ENCODE measurements at regions not wholly inside any gene's neighbourhood (a gene's known extent, or its start where the extent isn't known, plus 50 kb on each side); places are given as distances from the start of the nearest gene placed in this dataset.

DNA sequence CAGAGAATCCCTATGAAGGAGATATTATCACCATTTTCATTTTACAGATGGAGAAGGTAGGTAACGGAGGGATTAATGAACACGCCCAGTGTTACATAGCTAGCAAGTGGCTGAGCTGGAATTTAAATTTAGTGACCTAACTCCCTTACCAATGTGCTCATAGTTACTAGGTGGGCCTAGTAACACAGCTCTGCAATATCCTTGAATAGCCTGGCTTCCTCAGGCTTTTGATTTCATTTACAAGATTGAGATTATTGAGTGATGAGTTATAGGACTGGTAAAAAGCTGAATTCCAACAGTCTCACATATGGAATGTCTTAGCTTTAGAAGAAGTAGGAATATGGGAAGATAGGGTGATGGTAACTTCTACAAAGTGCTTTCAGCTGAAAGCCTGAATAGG is 336.3 kb upstream of the KIF2A start:
- Histone ChIP-seq H3K36me3 (no peaks in the 10 kb centered on the region), H3K4me3 (no peak overlapping the region), H3K27ac (no peak overlapping the region), H3K9me3 (replicated peaks) (no peaks in the 10 kb centered on the region), H3K27me3 (peaks cover 4% of the 10 kb centered on the region; the same call in 1 of the 2 replicates), H3K4me1 (no peaks in the 10 kb centered on the region)
- DNase-seq: no peak

DNA sequence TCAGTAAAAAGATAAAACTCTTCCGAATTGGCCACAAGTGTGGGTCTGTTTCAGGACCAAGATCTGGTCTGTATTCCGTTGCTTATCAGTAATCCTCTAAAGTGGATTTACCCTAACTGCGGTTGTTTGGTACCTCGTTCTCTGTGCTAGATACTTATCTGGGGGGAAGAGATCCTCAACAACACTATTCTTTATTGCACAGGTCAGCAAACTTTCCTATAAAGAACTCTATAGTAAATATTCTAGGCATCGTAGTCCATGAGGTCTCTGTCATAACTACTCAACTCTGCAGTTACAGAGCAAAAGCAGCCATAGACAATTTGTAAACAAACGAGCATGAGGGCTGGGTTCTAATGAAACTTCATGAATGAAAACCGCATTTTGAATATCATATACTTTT is 335.8 kb upstream of the KIF2A start:
- Histone ChIP-seq H3K27ac (no peak overlapping the region), H3K36me3 (no peaks in the 10 kb centered on the region), H3K9me3 (replicated peaks) (no peaks in the 10 kb centered on the region), H3K4me1 (no peaks in the 10 kb centered on the region), H3K27me3 (peaks cover 4% of the 10 kb centered on the region; the same call in 1 of the 2 replicates), H3K4me3 (no peak overlapping the region)
- DNase-seq: no peak

DNA sequence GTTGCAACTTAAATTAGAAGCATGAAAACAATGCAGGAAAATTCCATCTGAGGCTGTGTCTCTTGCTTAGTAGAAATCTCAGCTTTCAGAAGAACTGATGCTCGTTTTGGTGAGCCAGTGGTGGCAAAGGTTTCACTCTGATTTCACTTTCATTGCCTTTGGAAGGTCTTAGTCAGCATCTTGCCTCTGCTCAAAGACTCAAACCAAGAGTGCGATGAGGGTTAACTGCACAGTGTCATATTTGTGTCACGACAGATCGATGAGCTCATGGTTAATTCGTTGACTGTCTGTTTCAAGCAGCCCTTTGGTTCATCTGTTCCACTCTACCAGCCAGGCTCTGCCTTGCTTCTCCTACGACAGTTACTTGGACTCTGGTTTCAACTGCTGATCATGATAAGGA is 331.3 kb upstream of the KIF2A start:
- Histone ChIP-seq H3K27me3 (no peaks in the 10 kb centered on the region), H3K4me1 (no peaks in the 10 kb centered on the region), H3K36me3 (no peaks in the 10 kb centered on the region), H3K4me3 (no peak overlapping the region), H3K9me3 (replicated peaks) (no peaks in the 10 kb centered on the region), H3K27ac (no peak overlapping the region)
- DNase-seq: no peak

DNA sequence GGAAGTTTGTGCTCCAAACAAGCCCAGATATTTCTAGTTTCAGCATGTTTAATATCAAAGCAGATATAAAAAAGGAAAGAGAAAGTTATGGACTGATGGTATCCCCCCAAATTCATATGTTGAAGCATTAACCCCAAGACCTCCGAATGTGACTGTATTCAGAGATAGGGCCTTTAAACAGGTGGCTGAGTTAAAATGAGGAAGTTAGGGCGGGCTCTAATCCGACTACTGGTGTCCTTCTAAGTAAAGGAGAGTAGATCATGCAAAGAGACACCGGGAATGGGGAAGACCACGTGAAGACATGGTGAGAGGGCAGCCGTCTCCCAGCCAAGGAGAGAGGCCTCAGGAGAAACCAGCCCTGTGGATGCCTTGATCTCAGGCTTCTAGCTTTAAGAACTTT is 324.1 kb upstream of the KIF2A start:
- DNase-seq: no peak
- Histone ChIP-seq H3K36me3 (no peaks in the 10 kb centered on the region), H3K27ac (no peak overlapping the region), H3K4me1 (no peaks in the 10 kb centered on the region), H3K4me3 (no peak overlapping the region), H3K9me3 (replicated peaks) (no peaks in the 10 kb centered on the region), H3K27me3 (no peaks in the 10 kb centered on the region)

DNA sequence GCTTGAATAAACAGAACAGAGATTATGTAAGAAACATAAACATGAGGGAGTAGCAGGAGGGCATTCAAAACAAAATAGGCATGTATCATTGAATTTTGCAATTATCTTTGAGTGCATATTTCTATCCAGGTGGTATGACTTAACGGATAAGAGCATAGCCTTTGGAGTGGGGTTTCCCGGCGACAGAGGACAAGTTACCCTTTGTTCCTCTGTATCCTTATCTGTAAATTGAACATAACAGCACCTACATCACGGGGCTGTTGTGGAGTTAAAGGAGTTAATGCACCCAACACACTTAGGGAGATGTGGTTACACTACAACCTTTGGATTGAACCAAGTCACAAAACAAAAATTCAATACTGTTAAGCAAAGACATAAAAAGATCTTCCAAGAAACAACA is 314.6 kb upstream of the KIF2A start:
- Histone ChIP-seq H3K36me3 (no peaks in the 10 kb centered on the region), H3K27ac (no peak overlapping the region), H3K4me1 (no peaks in the 10 kb centered on the region), H3K27me3 (0 out of 2 replicates have a peak, but pooled peaks cover 2% of the 10 kb centered on the region), H3K4me3 (no peak overlapping the region), H3K9me3 (replicated peaks) (no peaks in the 10 kb centered on the region)
- no peak for DNase-seq

DNA sequence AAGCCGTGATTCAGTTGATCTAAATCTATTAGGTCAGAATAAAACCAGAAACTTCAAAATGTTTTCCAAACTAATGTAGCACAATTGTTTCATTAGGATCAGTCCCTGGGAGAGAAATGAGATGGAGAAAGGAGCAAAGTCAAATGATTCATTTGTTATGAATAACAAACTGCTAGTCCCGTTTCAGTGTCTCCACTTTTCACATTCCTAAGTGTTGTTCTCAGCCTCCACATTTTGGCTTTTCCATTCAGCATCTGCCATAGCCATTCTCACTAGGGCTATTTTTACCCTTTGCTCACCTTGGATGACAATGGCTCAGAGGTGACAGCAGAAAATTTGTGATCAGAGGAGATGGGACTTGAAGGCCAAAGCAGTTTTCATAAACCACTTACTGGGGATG is 314.1 kb upstream of the KIF2A start:
- no peak overlapping the region for H3K4me3 ChIP-seq
- no peak overlapping the region for H3K27ac ChIP-seq
- no peaks in the 10 kb centered on the region for H3K4me1 ChIP-seq
- 0 out of 2 replicates have a peak, but pooled peaks cover 2% of the 10 kb centered on the region for H3K27me3 ChIP-seq
- DNase-seq: no peak
- H3K9me3 ChIP-seq (replicated peaks): no peaks in the 10 kb centered on the region
- H3K36me3 ChIP-seq: no peaks in the 10 kb centered on the region

DNA sequence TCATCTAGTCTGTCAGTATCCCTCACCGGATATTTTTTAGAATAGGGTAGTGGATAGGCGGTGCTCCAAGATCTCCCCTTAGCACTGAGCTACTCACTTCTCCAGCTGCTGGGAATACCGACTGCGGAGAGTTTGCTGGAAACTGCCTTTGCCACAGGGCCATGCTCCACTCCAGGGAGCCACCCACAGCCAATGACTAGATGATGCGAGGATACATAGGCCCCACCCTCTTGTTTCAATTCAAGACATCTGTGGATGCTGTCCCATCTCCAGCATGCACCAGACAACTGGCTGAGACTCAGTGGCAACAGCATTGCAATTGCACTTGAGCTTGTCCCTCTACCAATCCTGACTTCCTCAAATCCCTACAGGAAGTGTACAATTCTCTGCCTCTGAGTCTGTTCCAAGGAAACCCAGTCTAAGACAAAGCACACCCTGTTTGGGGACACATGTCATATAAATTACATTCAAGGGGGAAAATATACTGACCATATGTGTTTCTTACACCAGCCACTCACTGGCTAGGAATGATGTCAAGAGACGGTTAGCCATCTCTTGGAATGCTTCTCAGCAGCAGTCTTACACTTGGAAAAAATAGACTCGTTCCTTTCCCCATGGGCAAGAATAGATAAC is 312.6 kb upstream of the KIF2A start:
- Histone ChIP-seq H3K27me3 (peaks cover 2% of the 10 kb centered on the region; the same call in 1 of the 2 replicates), H3K36me3 (no peaks in the 10 kb centered on the region), H3K9me3 (replicated peaks) (no peaks in the 10 kb centered on the region), H3K4me1 (no peaks in the 10 kb centered on the region), H3K4me3 (no peak overlapping the region), H3K27ac (no peak overlapping the region)
- no peak for DNase-seq

DNA sequence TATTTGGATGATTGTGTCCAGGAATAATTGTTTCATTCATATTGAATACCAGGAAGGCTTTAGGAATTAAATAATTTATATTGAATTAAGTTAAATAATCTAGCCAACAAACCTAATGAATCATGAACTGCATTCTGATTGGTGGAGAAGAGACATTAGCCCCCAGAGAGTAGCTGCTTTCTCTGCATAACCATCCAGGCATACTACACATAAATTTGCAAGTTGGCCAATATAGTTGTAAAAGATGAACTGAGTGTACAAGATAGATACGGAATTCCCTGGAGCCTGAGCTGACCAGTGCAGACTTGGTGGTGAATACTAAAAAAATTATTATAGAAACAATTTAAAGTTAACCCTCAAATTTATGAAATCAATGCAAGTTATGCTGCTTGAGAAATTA is 311.8 kb upstream of the KIF2A start:
- H3K4me3 ChIP-seq: no peak overlapping the region
- DNase-seq: no peak
- H3K9me3 ChIP-seq (replicated peaks): no peaks in the 10 kb centered on the region
- peaks cover 2% of the 10 kb centered on the region; the same call in 1 of the 2 replicates for H3K27me3 ChIP-seq
- H3K4me1 ChIP-seq: no peaks in the 10 kb centered on the region
- H3K36me3 ChIP-seq: no peaks in the 10 kb centered on the region
- no peak overlapping the region for H3K27ac ChIP-seq

DNA sequence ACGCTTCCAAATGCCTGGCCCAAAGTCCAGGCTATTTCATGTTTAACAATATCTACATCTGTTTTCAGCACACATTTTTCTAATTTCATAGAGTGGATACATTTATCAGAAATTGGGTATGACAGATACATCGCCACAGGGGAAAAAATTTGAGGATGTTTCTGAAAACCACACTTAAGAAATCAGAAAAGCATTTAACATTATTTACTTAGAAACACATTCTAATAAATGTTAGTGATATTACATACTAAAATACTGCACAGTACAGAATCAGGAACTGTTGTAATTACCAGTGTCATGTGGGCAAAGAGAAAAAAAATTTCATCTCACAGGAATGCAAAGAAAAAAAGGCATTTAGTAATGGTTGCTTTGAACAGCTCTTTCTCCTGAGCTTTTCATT is 310.5 kb upstream of the KIF2A start:
- no peak overlapping the region for H3K27ac ChIP-seq
- DNase-seq: no peak
- no peak overlapping the region for H3K4me3 ChIP-seq
- no peaks in the 10 kb centered on the region for H3K4me1 ChIP-seq
- no peaks in the 10 kb centered on the region for H3K9me3 ChIP-seq (replicated peaks)
- H3K36me3 ChIP-seq: no peaks in the 10 kb centered on the region
- peaks cover 2% of the 10 kb centered on the region; the same call in 1 of the 2 replicates for H3K27me3 ChIP-seq

DNA sequence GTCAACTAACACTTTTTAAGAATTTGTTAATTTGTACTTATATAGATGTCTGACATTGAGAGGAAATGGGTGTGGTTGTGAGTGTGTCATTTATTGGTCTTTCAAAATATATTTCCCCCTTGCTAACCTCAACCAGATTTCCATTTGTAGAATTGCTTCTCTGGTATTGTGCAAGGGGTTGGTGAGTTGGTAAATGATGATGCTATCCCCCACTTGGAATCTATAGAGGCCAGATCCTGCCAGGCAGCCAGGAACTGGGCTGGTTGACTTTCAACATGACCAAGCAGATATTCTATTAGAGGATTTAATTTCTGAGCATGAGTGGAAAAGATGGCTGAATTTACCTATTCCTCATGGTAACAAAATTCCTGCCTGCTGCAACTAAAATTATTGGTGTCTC is 306.6 kb upstream of the KIF2A start:
- H3K27ac ChIP-seq: no peak overlapping the region
- no peak overlapping the region for H3K4me3 ChIP-seq
- H3K4me1 ChIP-seq: no peaks in the 10 kb centered on the region
- DNase-seq: no peak
- no peaks in the 10 kb centered on the region for H3K9me3 ChIP-seq (replicated peaks)
- no peaks in the 10 kb centered on the region for H3K36me3 ChIP-seq
- no peaks in the 10 kb centered on the region; the same call in 1 of the 2 replicates for H3K27me3 ChIP-seq

DNA sequence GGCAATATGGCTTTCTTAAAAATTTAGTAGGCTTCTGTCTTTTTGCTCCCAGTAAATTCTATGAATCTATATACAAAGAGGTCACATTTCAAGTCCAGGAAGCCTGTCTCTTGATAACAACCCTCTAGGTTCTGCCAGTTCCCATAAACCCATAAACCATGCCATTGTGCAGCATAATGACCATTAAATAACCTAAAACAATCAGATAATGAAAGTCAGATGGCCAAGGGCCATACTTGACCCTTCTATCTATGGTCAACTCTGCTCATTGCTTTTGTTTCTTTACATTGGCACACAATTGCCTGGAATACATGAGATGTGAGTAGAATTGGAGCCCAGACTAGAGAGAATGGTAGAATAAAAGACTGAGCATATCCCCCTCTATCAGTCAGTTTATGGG is 305.4 kb upstream of the KIF2A start:
- Histone ChIP-seq H3K36me3 (no peaks in the 10 kb centered on the region), H3K4me3 (no peak overlapping the region), H3K27me3 (no peaks in the 10 kb centered on the region; the same call in 1 of the 2 replicates), H3K4me1 (no peaks in the 10 kb centered on the region), H3K27ac (no peak overlapping the region), H3K9me3 (replicated peaks) (no peaks in the 10 kb centered on the region)
- DNase-seq: no peak

DNA sequence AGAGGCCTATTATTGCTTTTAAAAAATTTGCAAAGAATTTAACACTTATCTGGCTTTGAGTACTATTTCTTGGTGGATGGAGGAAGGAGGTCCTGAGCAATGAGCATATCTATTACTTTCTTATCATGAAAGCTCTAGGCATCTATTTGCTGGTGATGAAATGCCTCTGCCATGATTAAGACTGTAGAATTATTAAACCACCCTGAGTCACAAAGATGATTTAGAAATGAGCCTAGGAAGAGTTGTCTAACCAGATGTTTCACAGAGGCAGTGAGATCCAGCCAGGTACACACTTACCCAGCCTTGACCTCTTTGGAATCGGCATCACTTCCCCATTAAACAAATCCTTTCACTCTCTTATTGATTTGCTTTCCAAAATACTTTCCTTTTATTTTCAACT is 304.4 kb upstream of the KIF2A start:
- no peak overlapping the region for H3K27ac ChIP-seq
- no peaks in the 10 kb centered on the region; the same call in 1 of the 2 replicates for H3K27me3 ChIP-seq
- no peaks in the 10 kb centered on the region for H3K36me3 ChIP-seq
- H3K9me3 ChIP-seq (replicated peaks): no peaks in the 10 kb centered on the region
- no peak overlapping the region for H3K4me3 ChIP-seq
- no peak for DNase-seq
- H3K4me1 ChIP-seq: no peaks in the 10 kb centered on the region

DNA sequence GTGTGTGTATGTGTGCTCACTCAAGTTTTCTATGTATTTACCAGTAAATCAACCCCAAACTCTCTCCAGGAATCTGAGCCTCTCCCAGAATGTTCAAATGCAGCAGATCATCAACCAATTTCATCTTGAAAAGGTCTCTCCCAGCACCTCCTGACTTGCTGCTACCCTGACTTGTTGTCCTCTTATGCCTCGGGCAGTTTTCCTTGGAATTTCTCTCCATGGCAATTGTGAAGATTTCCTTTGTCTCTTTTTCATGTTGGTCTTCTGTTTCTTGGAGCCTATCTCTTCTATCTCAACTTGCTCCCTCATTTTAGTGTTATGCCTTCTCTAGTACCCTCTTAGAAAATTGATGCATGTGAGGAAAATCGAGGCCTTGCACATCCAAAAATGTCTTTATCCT is 303.6 kb upstream of the KIF2A start:
- Histone ChIP-seq H3K27ac (no peak overlapping the region), H3K9me3 (replicated peaks) (no peaks in the 10 kb centered on the region), H3K36me3 (no peaks in the 10 kb centered on the region), H3K27me3 (no peaks in the 10 kb centered on the region), H3K4me3 (no peak overlapping the region), H3K4me1 (no peaks in the 10 kb centered on the region)
- no peak for DNase-seq

DNA sequence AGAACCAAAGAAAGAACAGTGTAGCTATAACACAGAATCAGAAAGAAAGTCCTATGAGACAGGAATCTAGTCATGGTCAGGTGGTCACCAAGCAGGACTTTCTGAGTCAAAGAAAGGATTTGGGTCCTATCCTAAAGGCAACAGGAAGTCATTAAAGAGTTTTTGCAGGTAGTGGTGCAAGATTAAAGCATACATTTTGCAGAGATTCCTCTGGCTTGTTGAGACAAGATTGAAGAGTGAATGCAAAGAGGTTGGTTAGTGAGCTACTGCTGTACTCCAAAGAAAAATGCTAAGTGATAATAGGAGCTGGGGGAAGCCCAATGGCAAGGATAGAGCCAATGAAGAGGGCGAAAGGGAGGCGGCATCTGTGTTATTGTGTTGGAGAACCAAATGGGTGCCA is 300.5 kb upstream of the KIF2A start:
- H3K4me3 ChIP-seq: no peak overlapping the region
- H3K27ac ChIP-seq: no peak overlapping the region
- no peaks in the 10 kb centered on the region for H3K9me3 ChIP-seq (replicated peaks)
- no peak for DNase-seq
- no peaks in the 10 kb centered on the region for H3K4me1 ChIP-seq
- 0 out of 2 replicates have a peak, but pooled peaks cover 3% of the 10 kb centered on the region for H3K27me3 ChIP-seq
- no peaks in the 10 kb centered on the region for H3K36me3 ChIP-seq

DNA sequence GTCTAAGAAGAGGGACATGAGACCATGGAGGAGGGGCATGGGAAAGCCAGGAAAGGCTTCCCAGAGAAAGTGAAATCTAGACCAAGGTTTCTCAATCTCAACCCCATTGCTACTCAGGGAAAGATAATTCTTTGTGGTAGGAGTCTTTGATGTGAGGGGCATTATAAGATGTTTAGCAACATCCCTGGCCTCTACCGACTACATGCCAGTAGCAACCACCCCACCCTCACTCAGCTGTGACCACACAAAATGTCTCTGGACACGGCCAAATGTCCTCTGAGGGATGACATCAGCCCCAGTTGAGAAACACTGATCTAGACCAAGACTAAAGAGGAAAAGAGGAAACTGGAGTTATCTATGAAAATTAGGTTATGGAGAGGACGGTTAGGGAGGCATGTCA is 298.5 kb upstream of the KIF2A start:
- no peaks in the 10 kb centered on the region for H3K9me3 ChIP-seq (replicated peaks)
- H3K4me1 ChIP-seq: no peaks in the 10 kb centered on the region
- DNase-seq: no peak
- H3K27me3 ChIP-seq: 0 out of 2 replicates have a peak, but pooled peaks cover 3% of the 10 kb centered on the region
- H3K4me3 ChIP-seq: no peak overlapping the region
- H3K36me3 ChIP-seq: no peaks in the 10 kb centered on the region
- no peak overlapping the region for H3K27ac ChIP-seq

DNA sequence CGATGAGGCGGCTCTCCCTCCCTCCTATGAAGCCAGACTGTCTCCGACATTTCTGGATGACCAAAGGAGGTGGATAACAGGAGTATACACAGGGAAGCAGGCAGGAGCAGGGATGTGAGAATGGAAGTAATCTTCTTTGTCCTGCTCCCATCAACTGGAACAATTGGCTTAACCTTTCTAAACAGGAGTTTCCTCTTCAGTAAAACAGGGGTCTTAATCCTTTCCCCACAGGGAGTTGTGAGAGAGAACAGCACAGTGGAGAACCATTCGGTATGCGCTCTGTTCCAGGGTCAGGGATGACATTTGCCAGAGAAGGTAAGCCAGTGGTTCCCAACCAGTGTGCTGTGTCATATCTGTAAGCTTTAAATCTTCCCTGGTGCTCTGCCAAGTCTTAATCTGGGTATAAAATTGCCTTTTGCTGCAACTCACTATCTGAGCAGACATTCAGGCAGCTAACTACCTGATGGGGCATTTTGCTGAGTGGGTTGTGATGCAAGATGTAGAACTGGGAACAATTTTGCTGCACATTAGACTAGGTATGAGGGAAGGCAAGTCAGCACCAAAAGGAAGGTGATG is 294.8 kb upstream of the KIF2A start:
- H3K36me3 ChIP-seq: no peaks in the 10 kb centered on the region
- no peak overlapping the region for H3K4me3 ChIP-seq
- peak in 1 of 2 experiments; percentile 6 for DNase-seq
- no peaks in the 10 kb centered on the region for H3K9me3 ChIP-seq (replicated peaks)
- no peak overlapping the region for H3K27ac ChIP-seq
- no peaks in the 10 kb centered on the region for H3K4me1 ChIP-seq
- 0 out of 2 replicates have a peak, but pooled peaks cover 3% of the 10 kb centered on the region for H3K27me3 ChIP-seq
